SKM-1 (cell line): ENCODE measurements at regions not wholly inside any gene's neighbourhood (a gene's known extent, or its start where the extent isn't known, plus 50 kb on each side); places are given as distances from the start of the nearest gene placed in this dataset.
"Not testable (repeated sequence)": the region's sequence is repeated elsewhere in the genome, so short reads cannot be mapped to it uniquely, and the experiment has no call there.

Source experiments
- DNase-seq: peaks from one replicate; lab custom pipeline; 2025; ENCODE audit not compliant: unreplicated experiment; lab: John Stamatoyannopoulos, UW

- no peak for DNase-seq
Measured at GRCh38 chr9:12212860-12213259, 480.3 kb upstream of the TYRP1 start.

- no peak for DNase-seq
Measured at GRCh38 chr9:12221470-12221869, 471.7 kb upstream of the TYRP1 start.

GRCh38 chr9:12224449-12224848 is 468.7 kb upstream of the TYRP1 start:
- DNase-seq = no peak

- DNase-seq = no peak
Measured at GRCh38 chr9:12230708-12231107, 462.5 kb upstream of the TYRP1 start.

- no peak for DNase-seq
Measured at GRCh38 chr9:12231832-12232231, 461.4 kb upstream of the TYRP1 start.

- DNase-seq = no peak
Measured at GRCh38 chr9:12232836-12233235, 460.3 kb upstream of the TYRP1 start.

GRCh38 chr9:12253941-12254340 is 439.2 kb upstream of the TYRP1 start:
- DNase-seq = no peak

GRCh38 chr9:12266758-12267157 is 426.4 kb upstream of the TYRP1 start:
- no peak for DNase-seq

- DNase-seq = no peak
Measured at GRCh38 chr9:12271421-12271891, 421.7 kb upstream of the TYRP1 start.

GRCh38 chr9:12272471-12273120 is 420.6 kb upstream of the TYRP1 start:
- no peak for DNase-seq

- no peak for DNase-seq
Measured at GRCh38 chr9:12274577-12274976, 418.6 kb upstream of the TYRP1 start.

GRCh38 chr9:12276505-12276904 is 416.7 kb upstream of the TYRP1 start:
- no peak for DNase-seq

GRCh38 chr9:12289711-12290110 is 403.5 kb upstream of the TYRP1 start:
- DNase-seq = no peak

GRCh38 chr9:12290166-12290869 is 402.9 kb upstream of the TYRP1 start:
- DNase-seq = no peak

GRCh38 chr9:12305211-12305610 is 388.0 kb upstream of the TYRP1 start:
- DNase-seq = no peak

GRCh38 chr9:12314589-12314988 is 378.6 kb upstream of the TYRP1 start:
- DNase-seq = no peak

- DNase-seq = no peak
Measured at GRCh38 chr9:12318732-12319685, 374.2 kb upstream of the TYRP1 start.

- no peak for DNase-seq
Measured at GRCh38 chr9:12329623-12329985, 363.6 kb upstream of the TYRP1 start.

GRCh38 chr9:12333966-12334365 is 359.2 kb upstream of the TYRP1 start:
- DNase-seq = not testable (repeated sequence)

- DNase-seq = no peak
Measured at GRCh38 chr9:12350775-12351174, 342.4 kb upstream of the TYRP1 start.

- DNase-seq = no peak
Measured at GRCh38 chr9:12351293-12352044, 341.7 kb upstream of the TYRP1 start.
